NB4 (cell line): ENCODE measurements at regions not wholly inside any gene's neighbourhood (a gene's known extent, or its start where the extent isn't known, plus 50 kb on each side); places are given as distances from the start of the nearest gene placed in this dataset.

Experiments used
- DNase-seq: peaks from one replicate; pipeline ENCODE4 v3.0.0; 2010; ENCODE audit warnings: low read depth
- H3K4me3 ChIP-seq: one replicate; pipeline ENCODE4 v1.5.1; 2011; ENCODE audit warnings: mild to moderate bottlenecking, low read depth, low read length, moderate library complexity
- CTCF ChIP-seq: IDR thresholded peaks from one replicate; pipeline ENCODE4 v1.5.1; 2012; ENCODE audit warnings: low read depth, low read length
- MAX ChIP-seq: IDR thresholded peaks from 2 replicates; pipeline ENCODE4 v1.6.1; 2011; ENCODE audit warnings: low read depth, low read length
- MYC ChIP-seq: IDR thresholded peaks from 2 replicates; pipeline ENCODE4 v1.6.1; 2011; ENCODE audit warnings: low read depth, low read length
- POLR2A ChIP-seq: IDR thresholded peaks from 2 replicates; pipeline ENCODE4 v1.6.1; 2011; ENCODE audit warnings: mild to moderate bottlenecking; ENCODE audit not compliant: insufficient read length; ENCODE audit errors: extremely low read depth

GRCh38 chr2:79355569-79355968, 157.3 kb upstream of the CTNNA2 start:
- no peak for TF ChIP-seq MYC
- TF ChIP-seq MAX = no peak
- TF ChIP-seq POLR2A = no peak
- no peak for TF ChIP-seq CTCF
- H3K4me3 ChIP-seq = no peak overlapping the region
- no peak for DNase-seq

- DNase-seq = no peak
- no peak overlapping the region for H3K4me3 ChIP-seq
- no peak for TF ChIP-seq POLR2A
- TF ChIP-seq MAX = no peak
- TF ChIP-seq MYC = no peak
- no peak for TF ChIP-seq CTCF
These were observed 167.9 kb upstream of the REG3A start for GRCh38 chr2:79327460-79327859.

GRCh38 chr2:79320871-79321270, 161.3 kb upstream of the REG3A start:
- no peak overlapping the region for H3K4me3 ChIP-seq
- TF ChIP-seq CTCF = no peak
- no peak for TF ChIP-seq MAX
- no peak for TF ChIP-seq POLR2A
- no peak for TF ChIP-seq MYC
- no peak for DNase-seq

- H3K4me3 ChIP-seq = no peak overlapping the region
- DNase-seq = no peak
- TF ChIP-seq POLR2A = no peak
- no peak for TF ChIP-seq MYC
- no peak for TF ChIP-seq CTCF
- no peak for TF ChIP-seq MAX
These were observed 135.4 kb upstream of the REG3A start for GRCh38 chr2:79294994-79295393.

- no peak for TF ChIP-seq POLR2A
- no peak for TF ChIP-seq MYC
- no peak for TF ChIP-seq CTCF
- TF ChIP-seq MAX = no peak
- no peak for DNase-seq
These were observed 133.4 kb upstream of the REG3A start for GRCh38 chr2:79292958-79293315.

More at GRCh38 chr2:79292958-79293315, 133.4 kb upstream of the REG3A start:
- no peak overlapping the region for H3K4me3 ChIP-seq
